GM21717 (cell line): ENCODE measurements at regions not wholly inside any gene's neighbourhood (a gene's known extent, or its start where the extent isn't known, plus 50 kb on each side); places are given as distances from the start of the nearest gene placed in this dataset.
"Not testable (repeated sequence)": the region's sequence is repeated elsewhere in the genome, so short reads cannot be mapped to it uniquely, and the experiment has no call there.

Experiments
- ATAC-seq: cut with Tn5 transposase; IDR thresholded peaks from one replicate; pipeline ENCODE4 v1.9.1; 2021; ENCODE audit warnings: mild to moderate bottlenecking, moderate library complexity; ENCODE audit not compliant: unreplicated experiment

GRCh38 chr17:31750578-31750977 lies 108.5 kb downstream of the COPRS start:
- no peak for ATAC-seq

- no peak for ATAC-seq
Observed at GRCh38 chr17:31748881-31749280, 110.2 kb downstream of the COPRS start.

GRCh38 chr17:31746884-31747495 lies 112.1 kb downstream of the COPRS start:
- no peak for ATAC-seq

GRCh38 chr17:31745964-31746600 lies 113.0 kb downstream of the COPRS start:
- no peak for ATAC-seq

GRCh38 chr17:31744511-31744951 lies 114.5 kb downstream of the COPRS start:
- no peak for ATAC-seq

GRCh38 chr17:31743797-31744196 lies 115.2 kb downstream of the COPRS start:
- ATAC-seq = no peak

GRCh38 chr17:31741371-31741770 lies 117.7 kb downstream of the COPRS start:
- ATAC-seq = no peak

GRCh38 chr17:31740611-31741082 lies 118.4 kb downstream of the COPRS start:
- ATAC-seq = no peak

GRCh38 chr17:31738996-31739699 lies 119.9 kb downstream of the COPRS start:
- no peak for ATAC-seq

- ATAC-seq = no peak
Observed at GRCh38 chr17:31738488-31738887, 120.6 kb downstream of the COPRS start.

- ATAC-seq = no peak
Observed at GRCh38 chr17:31738067-31738466, 121.0 kb downstream of the COPRS start.

- ATAC-seq = no peak
Observed at GRCh38 chr17:31736855-31737625, 122.0 kb downstream of the COPRS start.

- no peak for ATAC-seq
Observed at GRCh38 chr17:31733326-31733725, 125.7 kb downstream of the COPRS start.

- not testable (repeated sequence) for ATAC-seq
Observed at GRCh38 chr17:31731585-31732154, 127.4 kb downstream of the COPRS start.

GRCh38 chr17:31731118-31731517 lies 127.9 kb downstream of the COPRS start:
- ATAC-seq = no peak

- ATAC-seq = no peak
Observed at GRCh38 chr17:31726980-31727427, 132.0 kb downstream of the COPRS start.

GRCh38 chr17:31724619-31725018 lies 134.4 kb downstream of the COPRS start:
- no peak for ATAC-seq

GRCh38 chr17:31724026-31724425 lies 135.0 kb downstream of the COPRS start:
- no peak for ATAC-seq

GRCh38 chr17:31722251-31723056 lies 136.6 kb downstream of the COPRS start:
- ATAC-seq = no peak
